ENCODE measurements at regions not wholly inside any gene's neighbourhood (a gene's known extent, or its start where the extent isn't known, plus 50 kb on each side); places are given as distances from the start of the nearest gene placed in this dataset.

GRCh38 chr16:50469121-50469743 lies 79.0 kb upstream of the NKD1 start:
- no peak for DNase-seq

GRCh38 chr16:50468749-50469078 lies 79.5 kb upstream of the NKD1 start:
- DNase-seq: no peak

GRCh38 chr16:50467943-50468748 lies 80.0 kb upstream of the NKD1 start:
- peak; percentile 38 for DNase-seq

- no peak for DNase-seq
Observed at GRCh38 chr16:50467559-50467942, 80.6 kb upstream of the NKD1 start.

GRCh38 chr16:50466170-50466569 lies 82.0 kb upstream of the NKD1 start:
- no peak for DNase-seq

DNA sequence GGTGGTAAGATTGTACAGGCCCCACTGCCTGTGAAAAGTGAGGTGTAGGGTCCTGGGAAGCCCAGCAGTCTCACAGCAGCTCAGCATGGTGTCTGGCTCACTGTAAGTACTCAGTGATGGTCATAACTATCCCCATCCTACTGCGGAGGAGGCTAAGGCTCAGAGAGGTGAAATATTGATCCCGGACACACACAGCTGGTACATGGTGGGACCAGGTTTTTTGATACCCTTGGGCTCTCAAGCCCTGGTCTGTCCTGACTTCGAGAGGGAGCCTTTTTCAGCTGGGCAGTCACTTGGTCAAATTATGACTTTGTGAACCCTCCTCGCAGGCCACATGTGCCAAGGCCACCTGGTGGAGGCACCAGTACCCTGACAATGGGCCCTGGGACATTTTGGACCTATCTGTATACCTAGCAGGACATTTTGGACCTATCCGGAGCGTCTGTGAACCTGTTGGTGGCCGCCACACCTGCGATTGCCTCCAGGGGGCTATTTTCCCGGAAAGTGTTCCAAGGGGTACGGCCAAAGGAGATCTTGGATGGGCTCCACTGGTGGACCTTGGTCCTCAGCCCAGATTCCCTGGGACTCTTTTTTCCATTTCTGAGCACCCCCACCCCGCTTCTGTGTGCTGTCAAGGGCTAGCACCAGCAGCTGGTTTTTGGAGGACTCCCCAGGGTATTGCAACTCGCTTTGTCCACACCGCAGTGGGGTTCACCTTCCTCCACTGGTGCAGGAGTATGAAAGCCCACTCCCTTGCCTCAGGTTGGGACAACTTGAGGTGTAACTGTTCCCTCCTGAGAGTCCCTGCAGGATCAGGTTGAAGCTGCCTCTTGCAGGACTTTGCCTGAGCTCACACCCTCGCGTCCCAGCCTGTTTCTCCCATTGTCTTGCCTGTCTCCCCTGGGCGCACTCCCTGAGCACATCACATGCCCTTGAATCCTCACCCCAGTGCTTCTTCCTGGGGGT lies 83.6 kb upstream of the NKD1 start:
- DNase-seq: no peak

DNA sequence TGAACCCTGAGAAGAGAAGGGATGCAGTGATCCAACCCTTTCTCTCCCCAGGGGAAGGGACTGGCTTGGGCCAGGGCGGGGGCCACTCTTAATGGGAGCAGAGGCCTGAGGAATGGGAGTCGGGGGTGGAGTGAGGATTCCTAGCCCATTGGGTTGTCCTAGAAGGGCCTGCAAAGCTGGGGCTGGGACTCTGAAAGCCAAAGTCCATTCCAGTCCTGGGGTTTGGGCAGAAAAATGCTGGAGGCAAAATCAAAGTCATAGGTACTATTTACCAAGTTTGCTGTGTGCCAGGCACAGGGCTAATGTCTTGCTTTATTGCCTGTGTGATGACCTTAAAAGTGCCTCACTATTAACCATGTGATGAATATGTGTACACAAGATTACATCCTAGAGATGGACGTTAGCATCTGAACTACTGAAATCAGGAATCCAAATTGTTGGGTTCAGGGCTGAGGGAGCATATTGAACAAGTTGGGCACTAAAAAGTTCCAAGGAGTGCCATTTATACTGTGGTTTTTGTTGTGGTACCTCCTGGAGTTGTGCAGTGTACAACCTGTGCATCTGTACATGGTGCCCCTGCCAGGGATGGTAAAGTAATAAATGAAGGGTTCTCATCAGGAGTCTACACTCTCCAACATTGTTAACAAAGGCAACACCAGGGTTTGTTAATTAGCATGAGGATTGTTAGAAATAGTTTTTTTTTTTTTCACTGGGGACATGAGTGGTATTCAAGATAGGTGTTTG lies 84.4 kb upstream of the NKD1 start:
- no peak for DNase-seq

DNA sequence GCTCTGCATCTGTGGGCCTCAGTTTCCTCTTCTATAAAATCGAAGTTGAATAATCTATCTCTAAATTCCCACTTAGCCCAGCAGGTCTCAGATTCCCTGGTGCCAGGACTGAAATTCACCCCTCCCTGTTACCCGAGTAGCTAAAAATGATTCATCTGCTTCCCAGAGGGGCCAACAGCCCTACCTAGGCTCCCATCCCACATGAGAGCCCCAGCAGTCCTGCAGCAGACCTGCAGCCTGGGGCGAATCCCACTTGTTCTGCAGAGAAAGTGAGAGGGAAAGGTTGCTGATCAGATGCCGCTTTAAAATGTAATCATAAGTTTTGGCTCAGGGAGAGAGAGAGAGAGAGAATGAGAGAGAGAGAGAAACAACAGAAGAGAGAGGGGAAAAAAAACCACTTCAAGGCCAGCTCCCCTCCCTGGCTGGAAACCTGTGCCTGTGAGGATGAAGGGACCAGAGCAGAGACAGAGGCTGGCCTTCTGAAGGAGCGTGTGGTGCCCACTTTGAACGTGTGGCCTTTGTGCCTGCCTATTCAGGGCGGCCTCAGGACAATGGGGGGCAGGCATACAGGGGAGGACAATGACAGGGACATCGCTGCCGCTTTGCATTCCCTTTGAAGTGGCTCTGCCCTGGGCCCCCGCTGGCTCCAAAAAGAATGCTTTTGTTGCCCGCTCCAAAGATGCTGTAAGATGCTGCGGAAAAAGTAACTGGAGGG lies 85.2 kb upstream of the NKD1 start:
- no peak for DNase-seq

- no peak for DNase-seq
Observed at GRCh38 chr16:50461400-50461760, 86.8 kb upstream of the NKD1 start.

DNA sequence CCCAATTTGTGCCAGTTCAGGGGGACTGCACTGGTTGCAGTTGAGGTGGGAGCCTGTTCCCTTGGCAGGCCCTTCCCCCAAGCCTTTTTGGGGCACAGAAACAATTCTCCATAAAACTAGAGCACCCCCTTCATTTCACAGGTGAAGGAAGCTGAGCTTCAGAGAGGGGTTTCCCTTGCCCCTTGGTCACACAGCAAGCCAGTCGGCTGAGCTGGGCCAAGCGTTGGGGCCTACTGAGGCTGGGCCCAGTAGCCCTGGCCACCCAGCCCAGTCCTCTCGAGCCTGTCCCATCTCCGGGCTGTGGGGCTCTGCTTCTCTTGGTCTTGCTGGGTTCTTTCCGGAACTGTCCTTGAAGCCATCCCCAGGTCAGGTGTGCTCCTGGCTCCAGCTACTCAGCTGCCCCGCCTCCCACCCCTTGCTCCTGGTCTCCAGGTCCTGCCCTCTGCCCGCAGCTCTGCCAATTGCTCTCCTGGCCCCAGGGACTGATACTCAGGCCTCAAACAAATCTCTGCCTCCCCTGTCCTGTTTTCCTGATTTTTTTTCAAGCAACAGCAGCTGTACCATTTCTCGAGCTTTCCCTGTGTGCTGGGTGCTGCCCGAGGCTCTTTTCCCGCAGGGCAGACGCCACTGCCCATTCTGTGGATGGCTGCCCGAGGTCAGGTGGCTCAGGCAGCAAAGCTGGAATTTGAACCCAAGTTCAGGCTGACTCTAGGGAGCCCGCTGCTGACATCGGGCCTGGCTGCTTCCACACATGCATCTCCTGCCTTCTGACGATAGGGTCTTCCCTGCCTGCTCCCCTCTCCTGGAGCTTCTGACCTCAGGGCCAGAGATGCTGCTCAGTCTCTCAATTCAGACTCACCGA lies 87.4 kb upstream of the NKD1 start:
- no peak for DNase-seq

DNA sequence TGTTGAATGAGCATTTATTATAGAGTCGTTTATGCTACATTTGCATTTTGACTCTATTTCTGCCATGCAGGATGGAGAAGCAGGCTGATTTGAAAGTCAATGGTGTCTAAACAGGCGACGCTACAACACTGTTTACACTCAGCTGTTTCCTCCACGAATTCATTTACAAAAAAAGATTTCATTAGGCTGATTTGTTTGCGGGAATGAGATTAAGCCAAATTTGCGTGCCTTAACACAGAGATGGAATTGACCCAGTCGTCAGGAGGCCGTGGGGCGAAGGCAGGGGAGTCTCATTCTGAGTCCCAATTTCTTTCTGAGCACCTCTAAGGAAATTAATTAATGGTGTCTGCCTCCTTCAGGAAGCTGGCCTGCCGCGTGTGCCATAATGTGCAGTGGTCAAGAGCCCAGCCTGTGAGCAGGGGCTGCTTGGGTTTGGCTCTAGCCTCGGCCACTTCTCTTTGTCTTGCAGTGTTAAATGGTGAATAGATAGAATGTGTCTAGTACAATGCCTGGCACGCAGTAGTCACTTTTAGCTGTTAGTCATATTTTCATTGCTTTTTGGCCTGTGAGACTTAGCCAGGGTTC lies 88.6 kb upstream of the NKD1 start:
- DNase-seq: no peak

DNA sequence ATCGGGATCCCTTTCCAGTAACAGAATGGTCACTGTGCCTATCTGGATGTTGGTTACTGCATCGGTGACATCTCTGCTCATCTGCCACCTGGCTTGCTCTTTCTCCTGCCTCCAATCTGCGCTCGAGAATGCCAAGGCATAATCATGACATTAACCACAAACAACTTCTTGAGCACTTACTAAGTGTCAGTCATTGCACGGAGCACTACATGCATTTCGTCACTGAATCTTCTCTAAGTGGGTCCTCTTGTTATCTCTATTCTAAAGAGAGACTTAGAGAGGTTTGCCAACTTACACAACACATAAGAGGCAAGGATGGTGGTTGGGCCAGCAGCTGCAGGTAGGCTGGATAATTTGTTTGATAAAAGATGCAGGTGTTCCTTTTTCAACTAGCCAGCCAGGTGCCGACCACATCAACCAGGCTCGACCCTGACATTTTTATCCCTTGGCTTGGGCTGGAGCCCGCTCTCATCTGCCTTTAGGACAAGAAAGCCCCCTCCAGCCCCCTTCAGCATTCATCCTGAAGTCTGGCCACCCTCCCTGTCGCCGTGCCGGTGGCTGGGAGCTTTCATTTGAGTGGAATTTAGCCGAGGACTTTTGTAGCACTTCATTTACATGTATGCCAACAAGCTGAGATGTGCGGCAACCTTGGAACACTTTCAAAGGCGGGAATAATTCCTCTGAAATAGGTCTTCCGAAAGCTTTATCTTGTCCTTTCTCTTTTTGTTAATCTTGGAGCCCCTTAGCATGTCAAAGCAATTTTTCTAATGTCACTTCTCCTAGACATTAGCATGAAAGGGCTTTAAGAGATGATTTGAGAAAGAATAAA lies 89.3 kb upstream of the NKD1 start:
- DNase-seq: no peak

DNA sequence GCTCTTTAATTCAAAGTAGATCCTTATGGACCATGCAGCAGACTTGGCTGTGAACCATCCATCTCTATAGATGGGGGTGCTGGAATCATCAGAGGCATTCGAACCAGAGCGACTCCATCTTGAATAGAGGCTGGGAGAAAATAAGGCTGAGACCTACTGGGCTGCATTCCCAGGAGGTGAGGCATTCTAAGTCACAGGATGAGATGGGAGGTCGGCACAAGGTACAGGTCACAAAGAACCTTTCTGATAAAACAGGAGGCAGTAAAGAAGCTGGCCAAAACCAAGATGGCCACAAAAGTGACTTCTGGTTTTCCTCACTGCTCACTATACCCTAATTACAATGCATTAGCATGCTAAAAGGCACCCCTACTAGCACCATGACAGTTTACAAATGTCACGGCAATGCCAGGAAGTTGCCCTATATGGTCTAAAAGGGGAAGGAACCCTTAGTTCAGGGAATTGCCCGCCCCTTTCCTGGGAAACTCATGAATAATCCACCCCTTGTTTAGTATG lies 89.2 kb upstream of the BRD7 start:
- DNase-seq: no peak

DNA sequence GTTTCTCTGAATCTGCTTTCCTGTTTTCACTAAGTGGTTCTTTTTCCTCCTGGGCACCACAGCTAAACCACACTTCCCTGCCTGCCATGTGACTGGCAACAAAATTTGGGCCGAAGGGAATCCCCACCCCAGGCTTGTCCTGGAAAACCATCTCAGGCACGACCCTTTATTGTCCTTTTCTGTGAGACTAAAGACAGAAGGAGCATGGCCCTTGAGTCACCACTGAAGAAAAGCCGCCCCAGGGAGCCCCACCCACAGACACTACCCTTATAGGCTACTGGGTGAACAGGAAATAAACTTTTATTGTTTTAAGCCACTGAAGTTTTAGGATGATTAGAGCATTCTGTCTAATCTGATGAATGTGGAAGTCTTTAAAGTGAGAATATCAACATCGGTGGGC lies 88.6 kb upstream of the BRD7 start:
- no peak for DNase-seq

DNA sequence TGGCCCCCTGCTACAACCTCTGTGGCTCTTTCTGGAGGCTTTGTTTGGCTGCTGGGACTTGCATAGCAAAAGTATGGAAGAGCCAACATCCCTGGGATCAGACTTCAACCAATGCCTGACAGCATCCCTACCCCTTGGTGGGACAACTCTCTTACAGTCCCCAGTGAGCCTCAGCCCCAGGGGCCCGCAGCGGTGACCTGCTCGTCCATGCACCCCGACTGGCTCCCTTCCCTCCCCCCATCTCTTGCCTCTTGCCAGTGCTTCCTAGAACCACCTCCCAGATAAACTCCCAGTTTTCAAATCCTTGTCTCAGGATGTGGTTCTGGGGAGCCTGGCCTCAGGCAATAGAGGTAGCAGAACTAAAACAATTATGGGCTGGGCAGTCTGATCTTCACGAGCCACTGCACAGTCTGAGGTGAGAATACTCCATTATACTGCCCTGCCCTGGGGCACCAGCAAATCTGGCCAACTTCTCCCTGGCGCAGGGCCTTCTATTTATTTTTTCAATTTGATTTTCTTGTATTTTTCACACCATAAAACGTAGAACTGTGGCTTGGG lies 86.6 kb upstream of the BRD7 start:
- no peak for DNase-seq

DNA sequence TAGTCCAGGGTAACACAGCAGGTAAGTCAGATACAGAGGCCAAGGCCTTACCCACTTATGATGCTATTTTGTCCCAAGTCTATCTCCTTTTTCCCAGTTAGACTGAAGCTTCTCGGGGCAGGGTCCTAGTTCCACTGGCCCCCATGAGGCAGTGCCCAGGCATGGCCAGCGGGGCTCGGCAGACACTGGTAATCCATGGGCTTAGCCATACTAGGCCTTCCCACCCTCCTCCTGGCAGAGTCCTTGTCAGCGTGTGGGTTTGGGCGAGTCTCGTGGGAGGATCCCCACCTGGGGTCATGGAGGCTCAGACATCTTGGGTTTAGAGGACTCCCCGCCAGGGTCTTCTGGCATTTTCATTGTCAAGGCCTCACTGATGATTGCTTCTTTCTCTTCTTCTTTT lies 84.7 kb upstream of the BRD7 start:
- no peak for DNase-seq

DNA sequence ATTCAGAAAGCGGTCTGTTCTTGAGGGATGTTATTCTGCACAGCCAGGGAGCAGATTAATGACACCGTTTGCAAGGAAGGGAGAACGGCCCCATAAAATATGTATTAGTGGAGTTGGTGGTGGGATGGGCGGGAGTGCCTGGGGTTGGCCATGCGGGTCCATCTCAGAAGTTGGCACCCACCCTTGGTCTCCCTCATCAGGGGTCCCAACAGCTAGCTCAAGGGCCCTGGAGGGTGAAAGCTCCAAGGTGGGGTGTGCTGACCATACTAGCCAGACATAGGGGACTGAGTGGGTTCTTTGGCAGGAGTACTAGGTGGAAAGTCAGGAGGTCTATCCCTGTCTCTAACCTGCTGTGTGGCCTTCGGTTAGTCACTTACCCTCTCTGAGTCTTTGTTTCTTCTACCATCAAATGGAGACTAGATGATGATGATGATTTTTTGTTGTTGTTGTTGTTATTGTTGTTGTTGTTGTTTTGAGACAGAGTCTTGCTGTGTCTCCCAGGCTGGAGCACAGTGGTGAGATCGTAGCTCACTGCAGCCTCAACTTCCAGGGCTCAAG lies 83.2 kb upstream of the BRD7 start:
- DNase-seq: no peak

DNA sequence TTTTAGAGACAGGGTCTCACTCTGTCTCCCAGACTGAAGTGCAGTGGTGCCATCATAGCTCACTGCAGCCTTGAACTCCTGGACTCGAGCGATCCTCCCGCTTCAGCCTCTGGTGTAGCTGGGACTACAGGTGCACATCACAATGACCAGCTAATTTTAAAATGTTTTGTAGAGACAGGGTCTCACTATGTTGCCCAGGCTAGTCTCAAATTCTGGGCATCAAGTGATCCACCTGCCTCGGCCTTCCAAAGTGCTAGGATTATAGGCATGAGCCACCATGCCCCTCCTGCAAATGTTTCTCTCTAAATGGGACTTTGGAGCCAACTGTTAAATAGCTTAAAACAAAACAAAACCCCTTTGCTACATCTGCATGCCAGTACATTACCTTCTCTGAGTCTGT lies 82.2 kb upstream of the BRD7 start:
- no peak for DNase-seq

GRCh38 chr16:50449800-50450199 lies 81.0 kb upstream of the BRD7 start:
- no peak for DNase-seq
